ENCODE measurements at regions not wholly inside any gene's neighbourhood (a gene's known extent, or its start where the extent isn't known, plus 50 kb on each side); places are given as distances from the start of the nearest gene placed in this dataset.

DNA sequence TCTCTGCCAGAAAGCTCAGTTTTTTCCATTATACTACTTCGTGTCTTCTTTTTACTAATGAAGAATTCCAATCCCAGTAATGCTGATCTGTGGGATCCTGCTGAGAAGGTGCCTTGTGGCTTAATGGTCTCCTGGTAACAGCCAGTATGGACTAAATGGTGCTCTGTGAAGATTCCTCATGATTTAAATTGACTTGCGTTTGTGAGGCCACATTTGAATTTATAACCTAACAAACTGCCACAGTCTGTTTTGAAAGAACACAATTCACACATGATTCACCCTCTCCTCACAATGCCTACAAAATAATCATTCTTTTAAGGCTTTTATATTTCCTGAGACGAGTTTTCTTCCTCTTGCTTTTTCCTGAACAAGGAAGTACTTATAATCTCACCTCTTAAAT is 140.0 kb downstream of the MBL2 start:
- FAIRE-seq (peak; percentile 95), DNase-seq (ENCODE audit: insufficient read length, low spot score) (no peak)
- TF ChIP-seq POLR2A (IDR thresholded peaks at IDR 0.05; ENCODE audit: low read depth, low read length), result no peak

DNA sequence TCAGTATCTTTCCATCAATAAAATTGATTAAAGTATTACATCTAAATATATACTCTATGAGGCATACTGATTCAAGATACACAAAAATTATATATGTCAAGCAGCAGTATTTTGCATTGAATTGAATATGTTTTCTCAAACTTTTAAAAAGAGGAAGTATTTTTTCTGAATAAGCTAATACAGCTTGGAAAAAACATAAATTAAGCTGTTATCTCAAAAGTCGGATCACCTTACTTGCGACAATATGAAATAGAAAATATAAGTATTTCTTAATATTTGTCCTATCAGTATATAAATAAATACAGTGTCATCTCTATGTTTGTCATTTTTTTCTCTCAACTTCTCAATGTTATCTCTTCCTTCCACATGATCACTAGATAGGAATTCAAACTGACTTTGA is 139.3 kb downstream of the MBL2 start:
- FAIRE-seq, result no peak
- no peak for TF ChIP-seq POLR2A (IDR thresholded peaks at IDR 0.05; ENCODE audit: low read depth, low read length)
- DNase-seq (ENCODE audit: insufficient read length, low spot score), result no peak

DNA sequence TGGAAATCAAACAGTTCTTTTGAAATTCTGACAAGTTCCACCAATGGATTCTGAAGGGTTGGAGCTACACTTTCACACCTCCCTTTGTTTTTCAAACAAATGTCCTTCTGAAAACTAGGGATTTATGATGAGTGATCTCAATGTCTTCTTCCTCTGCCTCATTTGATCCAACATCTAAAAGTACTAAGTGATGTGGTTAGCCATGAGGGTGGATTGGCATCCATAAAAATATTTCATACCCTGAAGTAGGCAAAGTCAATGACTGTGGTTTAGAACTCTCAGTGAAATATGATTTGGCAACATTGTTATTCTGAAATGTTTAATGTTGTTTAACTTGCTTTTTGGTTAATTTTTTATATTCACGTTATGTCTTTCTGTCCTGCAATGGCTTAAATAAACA is 136.9 kb downstream of the MBL2 start:
- FAIRE-seq (no peak), DNase-seq (ENCODE audit: insufficient read length, low spot score) (no peak)
- TF ChIP-seq POLR2A (IDR thresholded peaks at IDR 0.05; ENCODE audit: low read depth, low read length), result no peak

DNA sequence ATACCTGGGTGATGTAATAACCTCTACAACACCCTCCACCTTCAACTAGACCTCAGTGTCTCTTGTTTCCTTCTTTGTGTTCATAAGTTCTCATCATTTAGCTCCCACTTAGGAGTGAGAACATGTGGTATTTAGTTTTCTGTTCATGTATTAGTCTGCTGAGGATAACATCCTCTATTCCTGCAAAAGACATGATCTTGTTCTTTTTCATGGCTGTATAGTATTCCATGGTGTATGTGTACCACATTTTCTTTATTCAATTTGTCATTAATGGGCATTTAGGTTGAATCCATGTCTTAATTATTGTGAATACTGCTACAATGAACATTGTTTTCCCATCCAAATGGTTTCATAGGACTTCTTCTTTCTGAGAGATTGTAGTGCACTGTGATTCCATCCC is 135.7 kb downstream of the MBL2 start:
- DNase-seq (ENCODE audit: insufficient read length, low spot score) (no peak), FAIRE-seq (no peak)
- TF ChIP-seq POLR2A (IDR thresholded peaks at IDR 0.05; ENCODE audit: low read depth, low read length), result no peak

DNA sequence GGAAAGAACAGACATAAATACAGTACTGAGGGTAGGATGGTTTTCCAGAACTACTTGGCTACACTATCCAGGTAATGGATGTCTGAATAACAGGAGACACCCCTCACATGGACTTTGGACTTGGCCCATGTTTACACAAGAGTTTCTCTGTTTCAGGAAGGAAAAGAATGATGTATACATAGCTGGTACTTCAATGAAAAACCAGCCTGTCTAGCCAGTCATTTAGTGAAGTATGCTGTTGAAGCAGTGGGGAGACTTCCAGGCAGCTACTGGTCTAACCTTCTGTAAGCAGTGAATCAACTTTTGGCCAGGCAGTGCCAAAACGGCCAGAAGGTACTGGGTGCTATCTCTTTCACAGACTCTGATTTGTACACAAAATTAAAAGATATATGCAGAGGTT is 135.0 kb downstream of the MBL2 start:
- DNase-seq (ENCODE audit: insufficient read length, low spot score) (no peak), FAIRE-seq (peak; percentile 60)
- no peak for TF ChIP-seq POLR2A (IDR thresholded peaks at IDR 0.05; ENCODE audit: low read depth, low read length)

DNA sequence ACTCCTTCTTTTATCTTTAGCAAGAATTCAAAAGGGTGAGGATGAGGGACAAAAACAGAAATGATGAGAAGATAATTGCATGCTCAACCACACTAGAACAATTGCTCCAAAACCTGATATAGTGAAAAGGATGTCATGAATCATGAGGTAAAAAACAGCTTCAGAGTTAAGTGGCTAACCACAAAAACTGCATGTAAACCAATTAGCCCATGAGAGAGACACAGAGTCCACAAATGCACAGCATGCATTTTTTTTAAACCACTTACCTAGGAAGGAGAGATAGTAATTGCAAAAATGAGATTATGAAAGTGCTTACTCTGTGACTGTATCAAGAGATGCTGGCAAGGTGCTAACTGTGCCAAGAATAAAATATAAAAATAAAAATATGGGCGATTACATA is 132.9 kb downstream of the MBL2 start:
- DNase-seq (ENCODE audit: insufficient read length, low spot score) (no peak), FAIRE-seq (peak; percentile 91)
- TF ChIP-seq POLR2A (IDR thresholded peaks at IDR 0.05; ENCODE audit: low read depth, low read length), result no peak

DNA sequence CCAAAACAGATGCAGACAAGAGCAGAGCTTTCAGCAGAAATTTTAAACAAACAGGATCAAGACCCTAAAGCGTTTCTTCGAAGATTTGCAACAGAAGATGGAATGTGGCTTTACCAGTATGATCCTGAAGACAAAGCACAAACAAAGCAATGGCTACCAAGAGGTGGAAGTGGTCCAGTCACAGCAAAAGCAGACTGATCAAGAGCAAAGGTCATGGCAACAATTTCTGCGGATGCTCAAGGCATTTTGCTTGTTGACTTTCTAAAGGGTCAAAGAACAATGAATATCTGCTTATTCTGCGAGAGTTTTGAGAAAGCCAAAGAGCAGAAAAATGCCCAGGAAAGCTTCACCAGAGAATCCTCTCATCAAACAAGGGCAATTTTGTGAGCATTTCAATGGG is 130.4 kb downstream of the MBL2 start:
- DNase-seq (ENCODE audit: insufficient read length, low spot score) (no peak), FAIRE-seq (no peak)
- no peak for TF ChIP-seq POLR2A (IDR thresholded peaks at IDR 0.05; ENCODE audit: low read depth, low read length)

DNA sequence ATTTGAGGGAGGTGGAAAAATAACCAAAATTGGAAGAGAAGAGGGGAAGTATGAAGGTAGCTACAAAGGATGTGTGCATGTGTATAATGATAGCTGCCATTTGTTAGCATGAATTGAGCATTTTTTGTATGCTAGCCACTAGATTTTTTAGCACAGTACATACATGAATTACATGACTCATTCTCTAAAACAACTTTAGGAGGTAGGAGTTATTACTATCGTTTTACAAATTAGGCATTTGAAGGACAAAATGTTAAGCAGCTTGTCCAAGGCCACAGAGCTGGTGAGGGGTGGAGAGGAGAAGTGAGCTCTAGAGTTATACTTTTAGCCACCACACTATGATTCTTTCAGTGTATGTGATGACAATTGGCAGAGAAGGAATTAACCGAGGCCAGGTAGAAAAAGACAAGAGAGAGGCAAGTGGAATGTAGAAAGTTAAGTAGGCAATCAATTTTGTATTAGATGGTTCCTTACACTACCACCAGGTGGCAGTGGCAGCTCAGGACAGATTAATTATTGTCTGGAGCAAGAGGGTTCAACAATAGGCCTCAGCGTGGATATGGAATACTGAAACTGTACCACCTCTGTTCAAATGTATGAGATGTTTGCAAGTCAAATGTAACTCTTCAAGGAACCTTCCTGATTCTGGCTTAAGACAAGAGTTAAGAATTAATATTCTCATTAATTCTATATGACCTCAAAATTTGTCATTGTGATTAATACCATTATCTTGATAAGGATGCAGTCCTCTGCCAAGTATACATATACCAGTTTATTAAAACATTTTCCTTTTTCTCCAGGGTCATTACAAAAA is 128.0 kb downstream of the MBL2 start:
- FAIRE-seq (peak; percentile 96), DNase-seq (ENCODE audit: insufficient read length, low spot score) (peak; percentile 6)
- no peak for TF ChIP-seq POLR2A (IDR thresholded peaks at IDR 0.05; ENCODE audit: low read depth, low read length)

DNA sequence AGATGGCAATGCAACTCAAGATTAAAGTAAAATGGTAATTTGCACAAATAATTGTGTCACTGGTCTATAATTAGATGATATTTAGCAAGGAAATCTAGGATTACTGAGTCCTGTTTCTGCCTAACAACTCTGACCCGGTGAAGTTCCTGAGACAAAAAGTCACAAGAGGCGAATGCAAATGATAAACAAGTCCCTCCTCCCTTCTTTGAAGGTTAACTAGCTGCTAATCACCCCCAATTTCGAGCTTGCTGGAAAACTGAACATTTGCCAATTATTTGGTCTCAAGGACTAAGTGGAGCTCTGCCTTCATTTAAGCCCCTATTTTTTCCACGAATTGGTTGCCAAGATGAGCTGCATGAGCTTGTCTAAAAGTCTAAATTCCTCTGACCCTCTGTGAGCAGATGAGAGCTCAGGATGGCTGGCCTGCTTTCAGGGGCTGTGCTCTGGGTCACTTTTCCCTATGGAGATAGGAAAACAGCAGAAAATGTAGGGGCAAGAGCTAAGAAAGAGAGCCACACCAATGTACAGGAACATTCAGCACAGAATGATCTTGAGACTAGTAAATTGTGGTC is 127.3 kb downstream of the MBL2 start:
- FAIRE-seq (peak; percentile 45), DNase-seq (ENCODE audit: insufficient read length, low spot score) (no peak)
- no peak for TF ChIP-seq POLR2A (IDR thresholded peaks at IDR 0.05; ENCODE audit: low read depth, low read length)

DNA sequence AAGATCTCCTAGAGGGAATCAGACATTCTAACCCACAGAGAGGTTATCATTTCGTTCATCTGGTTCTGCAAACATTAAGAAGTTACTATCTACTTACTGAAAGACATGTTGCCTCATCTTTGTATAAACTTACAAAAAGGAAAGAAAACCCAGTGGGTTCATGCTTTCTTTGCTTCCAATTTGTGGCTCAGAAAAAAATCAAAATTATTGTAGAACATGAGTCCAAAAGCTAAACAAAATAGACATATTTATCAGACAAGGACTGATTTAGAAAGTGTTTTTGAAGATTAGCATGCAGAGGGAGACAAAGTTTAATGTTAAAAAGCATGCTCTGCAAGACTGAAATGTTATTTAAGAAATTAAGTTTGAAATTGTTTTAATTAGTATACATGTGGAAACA is 123.1 kb downstream of the MBL2 start:
- no peak for FAIRE-seq
- TF ChIP-seq POLR2A (IDR thresholded peaks at IDR 0.05; ENCODE audit: low read depth, low read length), result no peak

DNA sequence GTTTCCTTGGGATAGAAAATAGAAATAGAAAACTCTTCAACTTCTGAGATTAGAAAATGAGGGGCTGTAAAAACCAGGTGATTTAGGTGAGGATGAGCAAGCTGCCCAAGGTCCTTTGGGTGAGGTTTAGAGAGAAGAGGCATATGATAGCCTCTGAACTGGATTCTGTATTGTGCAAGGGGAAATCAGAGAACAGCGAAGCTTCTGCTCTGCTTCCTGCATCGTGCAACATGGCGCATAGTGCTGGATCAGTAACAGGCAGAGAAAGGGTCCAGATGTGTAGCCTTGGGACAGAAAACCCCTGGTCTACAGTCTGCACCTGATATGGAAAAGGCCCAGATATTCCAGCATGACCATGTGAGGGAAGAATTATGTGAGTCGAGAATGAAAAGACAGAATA is 121.7 kb downstream of the MBL2 start:
- TF ChIP-seq POLR2A (IDR thresholded peaks at IDR 0.05; ENCODE audit: low read depth, low read length), result no peak
- FAIRE-seq (no peak), DNase-seq (ENCODE audit: insufficient read length, low spot score) (no peak)

More for the DNA sequence above, 123.1 kb downstream of the MBL2 start:
- DNase-seq (ENCODE audit: insufficient read length, low spot score), result no peak

DNA sequence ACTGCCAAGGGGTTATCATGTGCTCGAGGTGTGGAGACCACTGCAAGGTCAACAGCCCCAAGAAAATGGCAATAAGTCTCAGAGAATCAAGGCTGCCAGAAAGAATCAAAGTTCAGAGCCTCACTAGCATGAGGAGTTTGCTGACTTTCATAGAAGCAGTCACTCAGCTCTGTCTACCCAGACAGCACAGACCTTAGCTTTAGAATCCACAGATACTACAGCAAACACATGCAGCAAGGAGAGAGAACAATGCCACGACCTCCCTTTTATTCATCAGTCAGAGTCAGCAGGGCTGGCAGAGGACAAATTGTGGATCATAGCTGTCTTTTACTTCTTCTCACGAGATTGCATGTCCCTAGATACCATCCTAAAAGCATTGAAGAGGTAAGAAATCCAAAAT is 121.3 kb downstream of the MBL2 start:
- DNase-seq (ENCODE audit: insufficient read length, low spot score) (no peak), FAIRE-seq (no peak)

DNA sequence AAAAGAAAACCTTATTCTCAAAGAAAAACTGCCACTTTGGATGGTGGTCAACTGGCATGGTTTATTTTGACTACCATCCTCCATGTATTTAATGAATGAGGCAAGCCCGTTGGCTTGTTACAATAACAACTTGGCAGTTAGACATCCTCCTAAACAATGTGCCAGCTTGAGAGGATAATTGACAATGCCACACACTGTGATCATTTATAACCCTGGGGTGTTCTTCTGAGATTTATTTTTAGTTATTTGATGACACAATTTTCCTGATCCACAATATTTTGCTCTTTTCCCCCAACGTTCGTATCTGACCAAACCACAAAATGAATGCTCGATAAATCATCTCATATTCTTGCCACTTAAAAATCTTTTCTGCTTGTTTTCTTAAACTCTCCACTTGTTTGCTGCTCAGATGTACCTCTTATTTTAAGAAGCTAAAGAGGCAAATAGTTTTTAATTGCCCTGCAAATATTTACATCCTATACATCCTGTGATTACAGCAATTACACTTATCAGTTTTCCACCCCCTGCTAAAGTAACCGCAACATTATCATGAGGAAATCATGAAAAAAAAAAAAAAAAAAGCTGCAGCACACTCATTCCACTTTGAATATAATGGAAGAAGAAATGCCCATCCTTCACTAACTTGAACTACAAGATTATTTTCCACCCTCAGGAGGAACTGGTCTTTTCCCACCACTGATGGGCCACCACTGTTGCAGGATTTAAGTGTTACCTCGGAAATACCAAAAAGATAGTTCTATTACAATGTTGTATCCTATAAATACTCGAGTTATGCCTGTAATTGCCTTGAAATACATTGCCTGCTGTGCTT is 119.9 kb downstream of the MBL2 start:
- peak; percentile 86 for FAIRE-seq
- no peak for DNase-seq (ENCODE audit: insufficient read length, low spot score)
- no peak for TF ChIP-seq POLR2A (IDR thresholded peaks at IDR 0.05; ENCODE audit: low read depth, low read length)

More for the DNA sequence above, 121.3 kb downstream of the MBL2 start:
- TF ChIP-seq POLR2A (IDR thresholded peaks at IDR 0.05; ENCODE audit: low read depth, low read length), result no peak

DNA sequence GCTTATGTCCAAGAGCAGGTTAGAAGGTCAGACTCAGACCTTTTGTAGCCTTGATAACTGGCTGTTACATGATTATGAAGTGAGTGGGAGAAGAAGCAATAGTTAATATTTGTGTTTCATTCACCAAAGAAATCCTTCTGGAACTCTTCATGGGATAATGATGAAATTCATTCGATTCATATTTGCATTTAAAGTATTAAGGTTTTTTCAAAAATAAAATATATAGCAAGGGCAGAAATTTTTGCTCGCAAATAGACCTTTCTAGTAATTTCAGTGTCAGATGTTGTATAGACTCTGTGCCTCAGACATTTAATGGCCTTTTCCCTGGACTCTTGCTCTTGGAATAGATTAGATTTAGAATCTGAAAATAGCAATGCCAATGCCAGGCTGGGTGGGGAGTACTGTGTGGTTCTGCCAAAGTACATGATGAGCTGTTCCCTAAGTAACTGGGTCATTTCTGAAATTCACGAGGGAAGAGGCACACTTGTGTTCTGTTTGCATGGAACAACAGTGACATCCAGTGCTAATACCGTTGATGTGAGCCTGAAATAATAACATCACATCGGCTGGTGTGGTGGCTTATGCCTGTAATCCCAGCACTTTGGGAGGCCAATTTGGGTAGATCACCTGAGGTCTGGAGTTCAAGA is 119.2 kb downstream of the MBL2 start:
- peak; percentile 81 for FAIRE-seq
- no peak for TF ChIP-seq POLR2A (IDR thresholded peaks at IDR 0.05; ENCODE audit: low read depth, low read length)
- DNase-seq (ENCODE audit: insufficient read length, low spot score), result no peak

Data from H54 (cell line).